D341Med (cell line): ENCODE measurements at regions not wholly inside any gene's neighbourhood (a gene's known extent, or its start where the extent isn't known, plus 50 kb on each side); places are given as distances from the start of the nearest gene placed in this dataset.
"Not testable (repeated sequence)": the region's sequence is repeated elsewhere in the genome, so short reads cannot be mapped to it uniquely, and the experiment has no call there.

Experiments
- DNase-seq: peaks from one replicate; pipeline ENCODE4 v3.0.0; 2012; ENCODE audit warnings: low spot score

DNA sequence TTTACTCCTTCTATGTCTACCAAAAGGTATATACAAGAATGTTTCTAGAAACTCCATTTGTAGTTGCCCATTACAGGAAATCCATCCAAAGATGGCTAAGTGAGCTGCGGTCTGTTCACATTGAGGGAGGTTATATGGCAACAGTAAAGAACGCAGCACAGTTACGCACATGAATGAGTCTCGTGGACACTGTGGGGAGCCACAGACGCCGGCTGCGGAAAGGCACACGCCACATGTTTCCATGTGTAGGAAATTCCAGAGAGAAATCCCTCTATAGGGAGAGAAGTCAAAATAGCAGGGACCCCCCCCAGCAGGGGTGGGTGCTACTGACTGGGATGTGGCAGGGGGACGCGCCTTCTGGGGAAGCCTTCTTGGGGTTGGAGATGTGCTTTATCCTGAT, 139.0 kb upstream of the NCOR2 start:
- DNase-seq = no peak

DNA sequence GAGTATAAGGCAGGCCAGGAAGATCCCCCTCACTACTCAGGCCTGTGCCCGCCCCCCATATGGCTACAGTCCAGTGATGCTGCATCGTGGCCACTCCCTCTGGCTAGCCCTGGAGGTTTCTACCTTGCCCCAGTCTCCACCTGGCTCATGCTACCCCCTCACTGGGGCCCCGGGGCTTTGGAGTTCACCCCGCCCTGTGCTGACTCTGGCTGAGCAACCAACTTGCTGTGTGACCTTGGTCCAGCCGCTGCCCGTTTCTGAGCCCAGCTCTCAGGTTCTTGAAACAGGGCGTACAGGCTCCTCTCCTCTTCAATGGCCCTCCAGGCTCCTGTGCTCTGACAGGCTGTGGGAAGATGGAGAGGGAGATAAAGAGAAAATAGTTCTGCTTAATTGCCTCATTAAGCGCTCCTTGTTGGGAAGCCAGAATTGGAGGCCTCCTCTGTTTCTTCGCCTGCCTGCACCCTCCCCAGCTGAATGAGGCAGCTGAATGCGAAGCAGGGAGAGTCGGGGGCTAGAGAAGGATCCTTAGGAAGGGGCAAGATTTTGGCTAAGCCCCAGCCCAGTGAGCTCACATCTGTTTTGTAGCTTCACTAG, 138.2 kb upstream of the NCOR2 start:
- DNase-seq = no peak

DNA sequence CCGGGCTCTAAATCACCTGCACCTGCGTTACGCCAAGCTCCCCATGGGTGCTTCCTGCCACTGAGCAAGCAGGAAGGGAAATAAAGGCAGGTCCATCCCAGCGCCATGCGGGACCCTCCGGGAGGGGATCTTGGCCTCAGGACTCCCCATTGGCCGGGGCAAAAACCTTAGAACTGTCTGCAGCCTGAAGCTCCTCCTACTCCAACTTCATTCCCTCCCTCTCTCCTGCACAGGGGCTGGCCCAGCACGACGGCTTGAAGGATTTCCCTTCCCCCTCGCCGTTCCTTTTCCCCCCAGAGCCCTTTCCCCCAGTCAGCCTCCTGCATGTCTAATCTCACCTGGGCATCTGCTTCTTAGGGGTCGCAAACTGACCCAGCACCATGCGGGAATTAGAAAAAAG, 137.2 kb upstream of the NCOR2 start:
- no peak for DNase-seq

DNA sequence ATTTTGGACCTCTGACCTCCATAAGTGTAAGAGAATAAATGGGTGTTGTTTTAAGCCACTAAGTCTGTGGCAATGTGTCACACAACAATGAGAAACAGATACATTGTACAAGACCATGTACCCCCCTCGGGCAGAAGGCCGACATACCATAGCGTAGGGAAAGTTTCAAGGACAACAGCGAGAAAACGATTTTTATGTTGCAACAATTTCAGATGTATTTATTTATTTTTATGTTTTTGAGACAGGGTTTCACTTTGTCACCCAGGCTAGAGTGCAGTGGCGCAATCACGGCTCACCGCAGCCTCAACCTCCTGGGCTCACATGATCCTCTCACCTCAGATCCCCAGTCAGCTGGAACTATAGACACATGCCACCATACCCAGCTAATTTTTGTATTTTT, 136.4 kb upstream of the NCOR2 start:
- no peak for DNase-seq

DNA sequence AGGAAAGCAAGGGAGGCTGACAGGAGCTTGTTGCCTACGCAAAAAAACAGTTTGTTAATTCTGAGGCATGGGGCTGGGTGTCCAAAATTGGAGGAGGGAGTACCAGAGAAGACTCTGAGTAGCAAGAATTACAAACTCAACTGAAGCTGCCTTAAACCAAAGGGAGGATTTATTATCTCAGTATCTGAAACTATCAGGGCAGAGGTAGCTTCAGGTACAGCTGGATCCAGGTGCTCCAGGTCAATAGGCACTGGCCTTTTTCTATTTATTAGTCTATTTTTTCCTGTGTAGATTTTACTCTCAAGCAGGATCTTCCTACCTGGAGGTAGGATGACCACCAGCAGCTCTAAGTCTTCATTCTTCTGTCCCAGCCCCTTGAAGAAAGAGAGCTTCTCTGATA, 135.3 kb upstream of the NCOR2 start:
- no peak for DNase-seq

DNA sequence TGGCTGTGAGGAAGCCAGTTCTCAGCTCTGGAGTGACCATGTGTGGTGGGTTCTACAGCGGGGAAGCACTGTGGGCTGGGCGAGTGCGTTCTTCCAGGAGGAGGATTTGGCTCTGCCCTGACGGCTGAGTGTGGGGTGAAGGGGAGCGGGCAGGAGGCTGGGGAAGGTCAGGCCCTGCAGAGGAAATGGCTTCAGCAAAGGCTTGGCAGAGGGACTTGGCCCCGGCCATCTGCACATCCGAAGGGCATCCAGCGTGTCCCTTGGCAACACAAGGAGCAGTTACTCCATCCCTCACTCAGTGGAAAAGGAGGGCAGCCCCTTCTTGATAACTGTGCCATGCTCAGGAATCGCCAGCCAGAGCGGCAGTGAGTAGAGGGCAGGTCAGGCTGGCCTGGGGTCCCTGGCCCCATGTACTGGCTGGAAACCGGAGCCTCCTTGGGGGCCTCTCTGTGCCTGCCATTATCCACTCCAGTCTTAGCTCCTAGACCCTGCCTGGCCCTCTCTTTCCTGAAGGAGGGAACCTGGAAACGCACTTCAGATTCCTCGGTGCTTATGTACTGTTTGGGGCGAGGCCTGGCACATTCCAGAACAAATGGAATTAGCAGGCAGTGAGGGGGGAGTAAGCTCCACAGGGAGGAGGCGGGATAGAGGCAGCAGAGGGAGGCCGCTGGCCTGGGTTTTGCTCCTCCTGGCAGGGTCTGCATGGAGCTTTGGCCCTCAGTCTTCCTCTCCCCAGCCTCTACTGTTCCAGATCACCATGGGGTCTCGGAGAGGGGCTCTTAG, 133.6 kb upstream of the NCOR2 start:
- no peak for DNase-seq

DNA sequence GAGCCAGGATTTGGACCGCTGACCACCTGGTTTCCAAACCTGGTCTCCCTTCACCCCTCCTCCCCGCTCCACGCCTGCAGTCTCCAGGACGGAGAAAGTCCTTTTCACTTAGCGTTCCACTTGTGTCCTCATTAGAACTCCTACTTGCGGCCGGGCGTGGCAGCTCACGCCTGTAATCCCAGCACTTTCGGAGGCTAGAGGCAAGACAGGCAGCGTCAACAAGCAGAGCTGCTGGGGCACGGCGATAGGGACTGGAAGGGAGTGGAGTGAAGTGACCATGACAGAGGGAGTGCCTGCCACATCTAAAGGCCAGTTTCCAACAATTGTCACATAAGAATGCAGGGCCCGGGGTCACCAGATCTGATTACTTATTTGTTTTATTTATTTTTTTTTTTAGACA, 132.5 kb upstream of the NCOR2 start:
- no peak for DNase-seq

DNA sequence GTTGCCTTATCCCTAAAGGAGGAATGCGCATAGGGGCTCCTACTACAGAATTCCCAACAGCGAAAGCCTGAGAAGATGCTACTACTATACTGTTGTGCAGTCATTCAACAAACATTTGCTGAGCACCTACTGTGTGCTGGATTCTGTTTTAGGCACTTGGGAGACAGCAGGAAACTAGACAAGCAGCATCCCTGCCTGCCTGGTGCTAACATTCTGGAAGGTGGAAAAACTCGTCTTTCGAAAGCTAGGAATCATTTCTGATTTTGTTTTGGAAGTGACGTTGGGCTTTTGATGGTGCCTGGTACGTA, 131.5 kb upstream of the NCOR2 start:
- DNase-seq = no peak

DNA sequence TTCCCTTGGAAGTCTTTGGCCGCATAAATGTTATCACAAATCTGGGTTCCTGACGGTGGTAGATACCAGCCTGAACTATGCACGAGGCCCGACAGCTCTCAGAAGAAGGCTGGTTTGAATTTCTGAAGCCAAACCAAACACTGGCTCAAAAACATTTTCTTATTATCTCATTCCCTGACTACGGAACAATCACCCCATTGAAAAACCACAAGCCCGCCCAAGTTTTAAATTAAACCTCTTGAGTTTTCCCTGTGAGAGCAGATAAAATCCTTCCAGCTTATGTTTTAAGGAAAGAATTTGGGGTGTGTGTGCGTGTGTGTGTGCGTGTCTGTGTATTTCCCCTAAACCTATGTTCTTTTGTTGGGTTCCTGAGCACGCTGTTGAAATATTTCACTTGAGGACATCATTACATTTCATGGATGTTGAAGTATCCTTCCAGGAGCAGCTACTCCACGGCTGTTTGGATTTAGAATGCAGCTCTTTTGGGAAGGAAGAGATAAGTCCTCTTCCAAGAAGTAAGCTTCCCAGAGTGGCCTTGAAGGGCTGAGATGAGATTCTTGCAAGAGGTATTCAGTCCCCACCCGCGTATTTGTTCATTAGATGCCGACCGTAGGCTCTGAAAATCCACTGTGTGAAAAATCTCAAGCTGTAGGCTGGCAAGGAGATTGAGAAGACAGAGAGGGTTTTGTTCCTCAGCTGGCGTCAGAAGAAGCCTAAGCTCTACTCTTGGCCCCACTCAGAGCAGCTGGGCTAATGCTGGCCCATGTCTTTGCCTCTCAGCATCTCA, 131.0 kb upstream of the NCOR2 start:
- no peak for DNase-seq

DNA sequence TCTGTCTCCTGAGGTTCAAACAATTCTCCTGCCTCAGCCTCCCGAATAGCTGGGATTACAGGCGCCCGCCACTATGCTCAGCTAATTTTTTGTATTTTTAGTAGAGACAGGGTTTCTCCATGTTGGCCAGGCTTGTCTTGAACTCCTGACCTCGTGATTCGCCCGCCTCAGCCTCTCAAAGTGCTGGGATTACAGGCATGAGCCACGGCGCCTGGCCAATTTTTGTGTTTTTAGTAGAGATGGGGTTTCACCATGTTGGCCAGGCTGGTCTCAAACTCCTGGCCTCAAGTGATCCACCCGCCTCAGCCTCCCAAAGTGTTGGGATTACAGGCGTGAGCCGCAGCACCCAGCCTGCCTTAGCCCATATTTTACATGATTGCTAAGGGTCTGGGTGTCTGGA, 130.3 kb upstream of the NCOR2 start:
- DNase-seq = not testable (repeated sequence)

DNA sequence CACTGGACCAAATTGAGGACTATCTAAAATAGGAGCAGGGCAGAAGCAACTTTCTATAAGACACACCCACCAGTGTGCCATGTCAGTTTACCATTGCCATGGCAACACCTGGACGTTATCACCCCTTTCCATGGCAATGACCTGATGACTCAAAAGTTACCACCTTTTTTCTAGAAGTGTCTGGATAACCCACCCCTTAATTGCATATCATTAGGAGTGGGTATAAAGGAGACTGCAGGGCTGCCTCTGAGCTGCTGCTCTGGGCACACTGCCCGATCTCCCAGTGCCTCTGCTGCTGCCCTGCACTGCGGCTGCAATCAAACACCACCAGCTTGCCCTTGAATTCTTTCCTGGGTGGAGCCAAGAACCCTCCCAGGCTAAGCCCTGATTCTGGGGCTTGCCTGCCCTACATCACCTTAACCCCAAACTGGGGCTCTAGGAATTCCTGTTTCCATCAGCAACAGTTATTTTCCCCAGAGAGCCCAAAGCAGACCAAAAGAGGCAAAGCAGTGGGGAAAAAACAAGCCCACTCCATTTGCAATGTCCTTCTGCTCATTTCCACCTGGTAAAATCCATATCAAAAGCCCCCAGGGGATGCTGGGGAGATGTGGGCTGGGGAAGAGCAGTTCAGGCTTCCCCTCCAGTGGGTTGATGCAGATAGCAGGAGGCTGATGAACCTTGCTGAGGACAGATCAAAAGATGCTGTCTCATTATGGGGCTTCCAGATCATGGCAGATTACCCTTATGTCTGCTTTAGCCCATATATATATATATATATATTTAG, 129.5 kb upstream of the NCOR2 start:
- DNase-seq = no peak

DNA sequence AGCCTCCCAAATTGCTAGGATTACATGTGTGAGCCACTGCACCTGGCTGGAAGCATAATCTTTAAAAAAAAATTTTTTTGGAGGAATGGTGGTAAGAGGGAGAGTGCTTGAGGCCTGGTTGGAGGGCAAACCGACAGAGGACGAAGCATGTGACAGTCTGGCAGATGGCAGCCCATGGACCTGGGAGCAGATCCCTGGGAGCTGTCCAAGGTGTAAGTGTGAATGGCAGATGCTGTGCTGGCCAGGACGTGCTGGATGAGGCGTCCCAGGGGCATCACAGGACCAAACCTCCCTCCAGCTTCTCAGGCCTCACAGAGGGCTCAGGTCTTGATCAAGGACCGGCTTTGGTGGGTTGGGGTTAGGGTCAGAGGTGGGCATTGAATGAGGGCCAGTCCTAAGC, 128.4 kb upstream of the NCOR2 start:
- DNase-seq = no peak

DNA sequence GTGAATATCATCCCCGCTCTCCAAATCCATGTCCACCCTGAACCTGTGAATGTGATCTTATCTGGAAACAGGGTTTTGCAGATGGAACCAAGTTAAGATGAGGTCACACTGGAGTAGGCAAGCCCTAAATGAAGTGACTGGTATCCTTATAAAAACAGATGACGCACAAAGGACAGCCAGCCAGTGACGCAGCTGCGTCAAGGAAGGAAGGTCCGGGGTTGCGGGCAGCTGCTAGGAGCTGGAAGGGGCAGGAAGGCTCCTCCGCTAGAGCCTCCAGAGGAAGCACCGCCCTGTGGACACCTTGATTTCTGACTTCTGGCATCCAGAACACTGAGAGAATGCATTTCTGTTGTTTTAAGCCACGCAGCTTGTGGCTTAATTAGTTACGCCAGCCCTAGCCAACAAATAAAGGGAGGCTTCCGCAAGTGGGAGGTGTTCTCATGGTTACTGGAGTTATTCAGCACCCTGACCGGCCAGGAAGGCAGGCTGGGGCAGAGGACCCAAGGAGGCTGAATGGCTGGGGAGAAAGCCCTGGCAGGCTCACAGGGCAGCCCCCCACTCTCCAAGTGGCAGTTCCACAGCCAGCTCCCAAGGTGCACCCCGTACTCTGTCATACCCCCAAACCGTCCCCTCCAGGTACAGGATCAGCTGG, 127.6 kb upstream of the NCOR2 start:
- no peak for DNase-seq

DNA sequence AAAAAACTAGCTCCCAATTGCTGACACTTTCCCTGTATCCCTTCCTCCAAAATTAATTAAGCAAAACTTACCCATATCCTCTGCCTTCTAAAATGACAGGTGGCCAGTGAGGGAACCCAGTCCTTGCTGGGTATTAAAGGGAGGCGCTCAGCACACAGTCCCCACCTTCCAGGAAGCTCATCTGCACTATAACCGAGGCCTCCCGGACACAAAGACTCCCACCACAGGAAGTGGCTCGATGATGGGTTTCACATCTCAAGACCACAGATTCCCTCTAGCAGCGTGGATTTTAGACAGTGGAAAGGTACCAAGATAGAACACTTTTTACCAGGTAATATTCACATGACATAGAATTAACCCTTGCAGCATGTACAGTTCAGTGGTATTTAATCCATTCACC, 126.8 kb upstream of the NCOR2 start:
- no peak for DNase-seq

DNA sequence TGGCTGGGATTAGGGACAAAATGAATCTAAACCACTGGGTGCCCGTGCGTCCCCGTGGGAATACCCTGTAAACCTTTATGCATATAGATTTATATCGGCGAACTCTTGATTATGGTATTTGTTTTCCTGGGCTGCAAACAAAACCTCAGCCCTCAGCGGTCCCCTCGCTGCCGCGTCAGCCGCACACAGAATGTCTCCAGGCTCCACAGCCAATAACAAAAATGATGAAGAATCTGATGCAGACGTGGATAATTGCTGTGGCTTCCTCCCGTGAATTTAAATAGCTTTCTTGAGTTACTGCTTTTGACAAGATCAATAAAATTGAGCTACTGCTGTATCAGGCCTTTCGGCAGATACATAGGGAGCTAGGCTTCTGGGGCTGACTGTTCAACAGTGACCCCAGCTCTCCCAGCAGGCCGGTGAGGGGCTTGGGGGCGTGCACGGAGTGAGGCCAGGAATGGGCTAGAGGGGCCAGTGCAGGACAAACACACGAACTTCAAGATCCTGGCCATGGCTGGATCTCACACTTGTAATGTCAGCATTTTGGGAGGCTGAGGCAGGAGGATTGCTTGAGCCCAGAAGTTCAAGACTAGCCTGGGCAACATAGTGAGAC, 125.8 kb upstream of the NCOR2 start:
- no peak for DNase-seq

DNA sequence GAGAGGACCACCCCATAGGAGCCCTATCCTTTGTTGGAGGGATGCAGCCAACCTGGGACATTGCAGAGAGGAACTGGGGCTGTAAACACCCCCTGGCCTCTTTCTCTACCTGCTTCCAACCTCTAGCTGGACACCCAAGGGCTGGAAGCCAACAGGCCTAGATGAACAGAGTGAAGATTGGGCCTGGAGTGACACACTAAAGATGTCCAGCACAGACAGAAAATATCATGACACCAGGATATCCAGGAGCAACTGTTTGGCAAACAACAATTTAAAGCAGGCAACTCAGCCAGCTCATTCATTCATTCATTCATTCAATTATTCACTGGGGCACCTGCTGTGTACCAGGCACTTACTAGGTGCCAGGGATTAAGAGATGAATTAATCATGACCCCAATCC, 125.0 kb upstream of the NCOR2 start:
- DNase-seq = no peak

DNA sequence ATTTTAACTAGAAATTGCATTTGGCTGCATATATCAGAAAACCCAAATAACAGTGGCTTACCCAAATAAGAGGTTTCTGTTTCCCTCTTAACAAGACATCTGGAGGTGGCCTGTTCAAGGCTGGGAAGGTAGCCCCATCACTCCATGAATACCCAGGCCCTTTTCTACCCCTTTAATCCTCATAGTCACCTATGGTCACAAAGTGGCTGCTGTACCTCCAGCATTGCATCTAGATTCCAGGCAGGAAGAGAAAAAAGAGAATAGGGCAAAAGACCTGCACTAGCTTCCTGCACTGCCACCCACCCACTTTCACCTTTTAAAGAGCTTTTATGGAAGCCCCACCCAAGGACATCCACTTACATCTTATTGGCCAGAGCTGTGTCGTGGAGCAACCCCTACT, 124.0 kb upstream of the NCOR2 start:
- no peak for DNase-seq

DNA sequence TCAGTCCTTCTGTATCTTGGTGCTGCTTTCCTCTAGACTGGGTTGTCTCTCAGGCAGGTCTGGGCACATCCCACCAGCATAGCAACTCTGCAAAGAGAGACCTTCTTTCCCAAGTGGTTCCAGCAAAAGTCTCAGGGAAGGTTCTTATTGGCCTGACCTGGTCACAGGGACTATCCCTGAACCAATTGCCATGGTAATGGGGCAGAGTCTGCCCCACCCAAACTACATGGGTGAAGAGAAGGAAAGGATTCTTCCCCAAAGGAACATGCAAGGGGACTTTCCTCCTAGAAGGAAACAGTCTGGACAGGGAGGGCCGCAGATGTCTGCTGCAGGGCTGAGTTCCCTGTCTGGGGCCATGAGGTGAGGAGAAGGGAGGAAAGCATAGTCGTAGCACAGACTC, 122.2 kb upstream of the NCOR2 start:
- no peak for DNase-seq

DNA sequence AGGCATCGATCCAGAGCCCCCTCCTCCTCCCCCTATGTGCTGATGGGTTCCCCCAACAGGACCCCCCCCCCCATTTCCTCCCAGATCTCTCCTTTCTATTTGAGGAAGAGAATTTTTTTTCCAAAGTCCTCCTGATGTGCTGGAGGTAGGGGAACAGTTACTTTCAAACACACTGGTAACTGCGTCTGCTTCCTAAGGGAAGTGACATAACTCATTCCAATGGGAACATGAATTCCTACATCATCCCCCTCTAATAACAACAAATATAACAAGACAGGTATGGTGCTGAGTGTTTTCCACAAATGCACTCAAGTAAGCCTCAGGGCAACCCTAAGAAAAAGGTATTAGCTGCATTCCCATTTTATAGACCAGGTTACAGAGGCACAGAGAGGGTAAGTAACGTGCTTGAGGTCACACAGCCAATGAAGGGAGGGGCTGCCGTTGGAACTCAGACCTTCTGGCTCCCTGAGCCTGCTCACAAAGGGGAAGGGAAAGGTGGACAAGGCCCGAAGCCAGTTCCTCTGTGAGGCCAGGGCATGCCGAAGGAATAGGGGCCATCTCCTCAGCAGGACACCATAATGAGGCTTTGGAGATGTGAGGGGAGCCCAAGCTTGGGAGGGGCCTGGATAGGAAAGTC, 121.1 kb upstream of the NCOR2 start:
- no peak for DNase-seq

DNA sequence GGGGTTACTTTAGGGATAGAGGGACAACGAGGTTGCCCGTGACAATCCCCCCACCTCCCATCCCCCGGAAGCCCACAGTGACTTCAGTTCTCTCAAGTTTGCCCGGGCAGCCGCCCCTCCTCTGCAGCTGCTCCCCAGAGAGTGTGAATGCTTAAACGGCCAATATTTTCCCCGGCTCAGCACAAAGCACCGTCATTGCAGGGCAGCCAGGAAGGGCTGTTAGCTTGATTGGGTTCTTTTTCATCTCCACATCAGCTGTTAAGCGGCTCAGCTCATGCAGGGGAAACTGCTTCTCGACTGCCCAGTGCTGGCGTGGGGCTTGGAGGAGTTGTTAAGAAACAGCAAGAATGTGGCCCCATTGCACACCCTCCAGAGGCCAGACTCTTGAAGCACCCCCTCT, 120.5 kb upstream of the NCOR2 start:
- peak; percentile 82 for DNase-seq

DNA sequence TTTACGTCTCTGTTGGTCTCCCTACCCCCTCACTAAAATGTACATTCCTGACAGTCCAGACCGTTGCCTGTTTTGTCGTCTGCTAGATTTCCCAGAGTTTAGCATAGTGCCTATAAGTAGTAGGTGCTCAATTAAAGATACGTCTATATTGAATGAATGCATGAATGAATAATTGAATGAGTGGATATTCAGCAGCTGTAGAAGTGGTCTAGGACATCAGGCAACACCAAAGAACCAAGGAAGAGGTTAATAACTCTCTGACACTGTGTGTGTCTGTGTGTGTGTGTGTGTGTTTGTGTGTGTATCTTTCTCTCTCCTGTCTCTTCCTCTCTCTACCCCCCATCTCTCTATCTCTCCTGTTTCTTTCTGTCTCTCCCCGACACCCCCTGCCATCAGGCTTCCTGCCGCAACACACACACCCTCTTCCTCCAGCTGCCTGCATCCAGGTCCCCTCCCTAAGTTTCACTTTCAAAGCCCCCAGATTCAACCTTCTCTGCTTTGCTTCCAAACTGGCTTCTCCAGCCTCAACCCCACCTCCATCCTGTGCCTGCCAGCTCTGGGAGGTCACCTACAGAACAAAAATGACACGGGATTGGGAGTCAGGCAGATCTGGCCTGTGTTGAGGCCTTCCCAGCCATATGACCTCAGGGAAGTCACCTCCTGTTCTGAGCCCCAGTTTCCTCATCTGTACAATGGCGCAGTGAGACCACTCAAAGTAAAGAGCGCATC, 119.9 kb upstream of the NCOR2 start:
- no peak for DNase-seq
